ENCODE measurements at regions not wholly inside any gene's neighbourhood (a gene's known extent, or its start where the extent isn't known, plus 50 kb on each side); places are given as distances from the start of the nearest gene placed in this dataset.
"Not testable (repeated sequence)": the region's sequence is repeated elsewhere in the genome, so short reads cannot be mapped to it uniquely, and the experiment has no call there.

GRCh38 chr9:82128011-82128696 is 139.6 kb downstream of the SPATA31D1 start:
- no peak overlapping the region for H3K27ac Mint-ChIP-seq
- H3K4me1 Mint-ChIP-seq, result peaks cover 6 to 15% of the 10 kb centered on the region in 2 donors
- peaks cover 0 to 2% (median 0%) of the 10 kb centered on the region in 3 donors for H3K27me3 Mint-ChIP-seq (ENCODE audit: low read depth in 3 of 3)
- no peaks in the 10 kb centered on the region for H3K36me3 Mint-ChIP-seq
- H3K4me3 Mint-ChIP-seq, result no peak overlapping the region
- peaks cover 0 to 3% (median 0%) of the 10 kb centered on the region in 6 donors for H3K9me3 Mint-ChIP-seq
- DNase-seq, result no peak

- H3K27ac Mint-ChIP-seq, result no peak overlapping the region
Observed at GRCh38 chr9:82129708-82130107, 141.1 kb downstream of the SPATA31D1 start.

GRCh38 chr9:82130331-82131042 is 141.9 kb downstream of the SPATA31D1 start:
- Mint-ChIP-seq H3K4me3 (no peak overlapping the region), H3K4me1 (peaks cover 6 to 15% of the 10 kb centered on the region in 2 donors), H3K27me3 (ENCODE audit: low read depth in 3 of 3) (peaks cover 0 to 2% (median 0%) of the 10 kb centered on the region in 3 donors), H3K36me3 (no peaks in the 10 kb centered on the region), H3K9me3 (peaks cover 0 to 3% (median 0%) of the 10 kb centered on the region in 6 donors), H3K27ac (no peak overlapping the region)
- no peak for DNase-seq

More at GRCh38 chr9:82129708-82130107, 141.1 kb downstream of the SPATA31D1 start:
- Mint-ChIP-seq H3K4me3 (no peak overlapping the region), H3K4me1 (peaks cover 6 to 15% of the 10 kb centered on the region in 2 donors), H3K9me3 (peaks cover 0 to 3% (median 0%) of the 10 kb centered on the region in 6 donors), H3K27me3 (ENCODE audit: low read depth in 3 of 3) (peaks cover 0 to 2% (median 0%) of the 10 kb centered on the region in 3 donors), H3K36me3 (no peaks in the 10 kb centered on the region)
- DNase-seq, result no peak

- H3K27me3 Mint-ChIP-seq (ENCODE audit: low read depth in 3 of 3), result peaks cover 0 to 2% (median 0%) of the 10 kb centered on the region in 3 donors
Observed at GRCh38 chr9:82131072-82131471, 142.5 kb downstream of the SPATA31D1 start.

GRCh38 chr9:82132024-82132423 is 143.5 kb downstream of the SPATA31D1 start:
- no peak overlapping the region for H3K4me3 Mint-ChIP-seq
- H3K27me3 Mint-ChIP-seq (ENCODE audit: low read depth in 3 of 3), result peaks cover 0 to 2% (median 0%) of the 10 kb centered on the region in 3 donors
- H3K27ac Mint-ChIP-seq, result no peak overlapping the region
- H3K9me3 Mint-ChIP-seq, result peaks cover 0 to 7% (median 0%) of the 10 kb centered on the region in 6 donors
- DNase-seq, result no peak
- H3K36me3 Mint-ChIP-seq, result no peaks in the 10 kb centered on the region
- peaks cover 6 to 14% of the 10 kb centered on the region in 2 donors for H3K4me1 Mint-ChIP-seq

More at GRCh38 chr9:82131072-82131471, 142.5 kb downstream of the SPATA31D1 start:
- no peak for DNase-seq
- Mint-ChIP-seq H3K27ac (no peak overlapping the region), H3K4me3 (no peak overlapping the region), H3K36me3 (no peaks in the 10 kb centered on the region), H3K4me1 (peaks cover 6 to 15% of the 10 kb centered on the region in 2 donors), H3K9me3 (peaks cover 0 to 7% (median 0%) of the 10 kb centered on the region in 6 donors)

- H3K4me3 Mint-ChIP-seq, result no peak overlapping the region
- H3K36me3 Mint-ChIP-seq, result no peaks in the 10 kb centered on the region
- H3K27ac Mint-ChIP-seq, result no peak overlapping the region
- no peak for DNase-seq
- peaks cover 0 to 7% (median 0%) of the 10 kb centered on the region in 6 donors for H3K9me3 Mint-ChIP-seq
- H3K27me3 Mint-ChIP-seq (ENCODE audit: low read depth in 3 of 3), result no peaks in the 10 kb centered on the region
- no peaks in the 10 kb centered on the region for H3K4me1 Mint-ChIP-seq
Observed at GRCh38 chr9:82134010-82134409, 145.4 kb downstream of the SPATA31D1 start.

GRCh38 chr9:82135106-82135505 is 146.5 kb downstream of the SPATA31D1 start:
- no peak overlapping the region for H3K4me3 Mint-ChIP-seq
- no peak overlapping the region for H3K27ac Mint-ChIP-seq
- peaks cover 0 to 7% (median 0%) of the 10 kb centered on the region in 6 donors for H3K9me3 Mint-ChIP-seq
- no peaks in the 10 kb centered on the region for H3K4me1 Mint-ChIP-seq
- H3K36me3 Mint-ChIP-seq, result no peaks in the 10 kb centered on the region
- H3K27me3 Mint-ChIP-seq (ENCODE audit: low read depth in 3 of 3), result no peaks in the 10 kb centered on the region
- DNase-seq, result no peak

- not testable (repeated sequence) for H3K9me3 Mint-ChIP-seq; DNase-seq; H3K27me3 Mint-ChIP-seq (ENCODE audit: low read depth in 3 of 3); H3K36me3 Mint-ChIP-seq; H3K27ac Mint-ChIP-seq; H3K4me1 Mint-ChIP-seq; H3K4me3 Mint-ChIP-seq
Observed at GRCh38 chr9:82138081-82138480, 149.5 kb downstream of the SPATA31D1 start.

GRCh38 chr9:82140471-82140870 is 151.9 kb downstream of the SPATA31D1 start:
- H3K27ac Mint-ChIP-seq, result no peak overlapping the region
- DNase-seq, result no peak
- peaks cover 0 to 3% (median 1%) of the 10 kb centered on the region in 3 donors for H3K27me3 Mint-ChIP-seq (ENCODE audit: low read depth in 3 of 3)
- no peak overlapping the region for H3K4me3 Mint-ChIP-seq
- H3K36me3 Mint-ChIP-seq, result no peaks in the 10 kb centered on the region
- peaks cover 0 to 8% (median 0%) of the 10 kb centered on the region in 6 donors for H3K9me3 Mint-ChIP-seq
- H3K4me1 Mint-ChIP-seq, result no peaks in the 10 kb centered on the region

GRCh38 chr9:82144803-82145202 is 156.2 kb downstream of the SPATA31D1 start:
- no peak overlapping the region for H3K27ac Mint-ChIP-seq
- no peak overlapping the region for H3K4me3 Mint-ChIP-seq
- peaks cover 0 to 4% (median 0%) of the 10 kb centered on the region in 6 donors for H3K9me3 Mint-ChIP-seq
- no peak for DNase-seq
- H3K27me3 Mint-ChIP-seq (ENCODE audit: low read depth in 3 of 3), result peaks cover 0 to 3% (median 1%) of the 10 kb centered on the region in 3 donors
- H3K4me1 Mint-ChIP-seq, result no peaks in the 10 kb centered on the region
- no peaks in the 10 kb centered on the region for H3K36me3 Mint-ChIP-seq

- Mint-ChIP-seq H3K36me3 (no peaks in the 10 kb centered on the region), H3K4me1 (no peaks in the 10 kb centered on the region), H3K9me3 (peaks cover 0 to 4% (median 0%) of the 10 kb centered on the region in 6 donors), H3K4me3 (no peak overlapping the region), H3K27me3 (ENCODE audit: low read depth in 3 of 3) (peaks cover 0 to 1% (median 0%) of the 10 kb centered on the region in 3 donors), H3K27ac (no peak overlapping the region)
- no peak for DNase-seq
Observed at GRCh38 chr9:82146677-82147076, 158.1 kb downstream of the SPATA31D1 start.

- H3K27ac Mint-ChIP-seq, result no peak overlapping the region
- no peak overlapping the region for H3K4me3 Mint-ChIP-seq
- H3K36me3 Mint-ChIP-seq, result no peaks in the 10 kb centered on the region
- H3K9me3 Mint-ChIP-seq, result peaks cover 0 to 4% (median 0%) of the 10 kb centered on the region in 6 donors
- DNase-seq, result no peak
- no peaks in the 10 kb centered on the region for H3K4me1 Mint-ChIP-seq
- H3K27me3 Mint-ChIP-seq (ENCODE audit: low read depth in 3 of 3), result no peaks in the 10 kb centered on the region
Observed at GRCh38 chr9:82147798-82148425, 159.3 kb downstream of the SPATA31D1 start.

- no peaks in the 10 kb centered on the region for H3K36me3 Mint-ChIP-seq
- no peak overlapping the region for H3K4me3 Mint-ChIP-seq
- H3K4me1 Mint-ChIP-seq, result no peaks in the 10 kb centered on the region
- H3K27me3 Mint-ChIP-seq (ENCODE audit: low read depth in 3 of 3), result no peaks in the 10 kb centered on the region
- no peak for DNase-seq
- H3K27ac Mint-ChIP-seq, result no peak overlapping the region
- H3K9me3 Mint-ChIP-seq, result peaks cover 0 to 4% (median 0%) of the 10 kb centered on the region in 6 donors
Observed at GRCh38 chr9:82148426-82148810, 159.8 kb downstream of the SPATA31D1 start.

GRCh38 chr9:82148901-82149461 is 160.4 kb downstream of the SPATA31D1 start:
- Mint-ChIP-seq H3K27ac (no peak overlapping the region), H3K4me1 (no peaks in the 10 kb centered on the region), H3K27me3 (ENCODE audit: low read depth in 3 of 3) (no peaks in the 10 kb centered on the region), H3K4me3 (no peak overlapping the region), H3K9me3 (peaks cover 0 to 4% (median 0%) of the 10 kb centered on the region in 6 donors), H3K36me3 (no peaks in the 10 kb centered on the region)
- DNase-seq, result no peak

Measured in immature natural killer cell (primary cell).